ENCODE measurements at regions not wholly inside any gene's neighbourhood (a gene's known extent, or its start where the extent isn't known, plus 50 kb on each side); places are given as distances from the start of the nearest gene placed in this dataset.

DNA sequence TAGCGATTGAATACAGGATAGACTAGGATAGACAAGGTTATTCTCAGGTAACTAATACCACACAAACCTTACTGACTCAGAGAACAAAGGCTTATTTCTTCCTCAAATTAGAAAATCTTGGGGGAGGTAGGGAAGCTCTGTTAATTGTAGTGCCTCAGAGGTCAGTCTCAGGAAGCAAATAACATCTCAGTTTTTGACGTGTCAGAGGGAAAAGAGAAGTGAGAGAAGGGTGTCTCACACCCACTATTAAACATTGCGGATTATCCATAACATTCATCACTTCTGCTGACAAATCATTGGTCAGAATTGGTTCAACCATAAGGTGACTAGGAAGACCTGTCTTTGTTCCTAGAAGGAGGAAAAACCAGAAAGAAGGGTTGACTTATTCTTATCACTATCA is 579.4 kb upstream of the MIR17HG start:
- no peaks in the 10 kb centered on the region for H3K27me3 ChIP-seq
- ATAC-seq: no peak
- no peaks in the 10 kb centered on the region for H3K36me3 ChIP-seq
- WGBS, 2 donors (ENCODE audit: low coverage in 1 of 2): 79 to 86% methylated on average over 1 to 3 of the region's 3 CpGs
- H3K9me3 ChIP-seq: no peaks in the 10 kb centered on the region
- no peak overlapping the region for H3K4me3 ChIP-seq
- TF ChIP-seq EP300 (IDR thresholded peaks at IDR 0.05) (no peak), POLR2A (IDR thresholded peaks at IDR 0.05) (no peak), POLR2AphosphoS5 (IDR thresholded peaks at IDR 0.05) (no peak)
- TF ChIP-seq, protein P1, sequence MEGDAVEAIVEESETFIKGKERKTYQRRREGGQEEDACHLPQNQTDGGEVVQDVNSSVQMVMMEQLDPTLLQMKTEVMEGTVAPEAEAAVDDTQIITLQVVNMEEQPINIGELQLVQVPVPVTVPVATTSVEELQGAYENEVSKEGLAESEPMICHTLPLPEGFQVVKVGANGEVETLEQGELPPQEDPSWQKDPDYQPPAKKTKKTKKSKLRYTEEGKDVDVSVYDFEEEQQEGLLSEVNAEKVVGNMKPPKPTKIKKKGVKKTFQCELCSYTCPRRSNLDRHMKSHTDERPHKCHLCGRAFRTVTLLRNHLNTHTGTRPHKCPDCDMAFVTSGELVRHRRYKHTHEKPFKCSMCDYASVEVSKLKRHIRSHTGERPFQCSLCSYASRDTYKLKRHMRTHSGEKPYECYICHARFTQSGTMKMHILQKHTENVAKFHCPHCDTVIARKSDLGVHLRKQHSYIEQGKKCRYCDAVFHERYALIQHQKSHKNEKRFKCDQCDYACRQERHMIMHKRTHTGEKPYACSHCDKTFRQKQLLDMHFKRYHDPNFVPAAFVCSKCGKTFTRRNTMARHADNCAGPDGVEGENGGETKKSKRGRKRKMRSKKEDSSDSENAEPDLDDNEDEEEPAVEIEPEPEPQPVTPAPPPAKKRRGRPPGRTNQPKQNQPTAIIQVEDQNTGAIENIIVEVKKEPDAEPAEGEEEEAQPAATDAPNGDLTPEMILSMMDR (IDR thresholded peaks at IDR 0.05): no peak
- H3K4me1 ChIP-seq: no peaks in the 10 kb centered on the region
- H3K27ac ChIP-seq: no peak overlapping the region

DNA sequence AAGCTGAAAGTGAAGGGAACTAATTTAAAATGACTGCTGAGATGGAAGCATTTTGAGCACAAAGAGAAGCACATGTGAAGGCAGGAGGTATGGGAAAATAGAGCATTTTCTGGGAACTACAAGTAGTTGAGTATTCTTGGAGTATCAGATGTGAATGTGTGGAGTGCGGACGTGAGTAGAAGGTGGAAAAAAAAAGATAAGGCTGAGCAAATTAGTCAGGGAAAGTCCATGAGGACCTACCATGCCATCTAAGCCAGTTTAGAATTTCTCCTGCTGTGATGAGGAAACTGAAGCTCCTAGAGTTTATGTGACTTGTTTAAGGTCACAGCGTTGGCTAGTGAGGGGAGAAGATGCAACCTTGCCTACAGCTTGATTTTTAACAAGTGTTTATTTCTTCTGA is 578.1 kb upstream of the MIR17HG start:
- no peak for ATAC-seq
- WGBS, 2 donors (ENCODE audit: low coverage in 1 of 2): 77 to 83% methylated on average over 3 of the region's 3 CpGs
- no peaks in the 10 kb centered on the region for H3K9me3 ChIP-seq
- no peak for TF ChIP-seq EP300 (IDR thresholded peaks at IDR 0.05)
- TF ChIP-seq, protein P1 (IDR thresholded peaks at IDR 0.05): no peak
- TF ChIP-seq POLR2A (IDR thresholded peaks at IDR 0.05): no peak
- TF ChIP-seq POLR2AphosphoS5 (IDR thresholded peaks at IDR 0.05): no peak
- no peak overlapping the region for H3K4me3 ChIP-seq
- H3K27me3 ChIP-seq: no peaks in the 10 kb centered on the region
- H3K4me1 ChIP-seq: no peaks in the 10 kb centered on the region
- no peaks in the 10 kb centered on the region for H3K36me3 ChIP-seq
- H3K27ac ChIP-seq: no peak overlapping the region

DNA sequence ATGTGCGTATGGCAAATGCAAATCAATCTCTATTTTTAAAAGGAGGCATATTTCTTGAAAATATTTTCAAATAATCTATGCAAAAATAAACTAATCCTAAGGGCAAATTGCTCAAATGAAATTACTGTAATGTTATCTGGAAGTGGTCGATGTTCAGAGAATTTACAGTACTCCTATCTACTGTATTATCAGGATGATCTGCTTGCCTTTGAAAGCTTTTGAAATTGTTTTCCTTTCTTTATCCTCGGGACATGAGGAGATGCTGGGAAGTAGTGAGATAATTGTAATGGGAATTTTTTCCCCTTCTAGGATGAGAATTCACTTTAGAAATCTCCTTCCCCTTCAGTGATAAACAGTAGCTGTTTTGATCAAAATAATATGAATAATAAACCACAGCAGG is 577.2 kb upstream of the MIR17HG start:
- H3K36me3 ChIP-seq: no peaks in the 10 kb centered on the region
- 52 to 63% methylated on average over 3 of the region's 3 CpGs for WGBS, 2 donors (ENCODE audit: low coverage in 1 of 2)
- no peaks in the 10 kb centered on the region for H3K4me1 ChIP-seq
- H3K27me3 ChIP-seq: no peaks in the 10 kb centered on the region
- no peak for ATAC-seq
- no peaks in the 10 kb centered on the region for H3K9me3 ChIP-seq
- no peak overlapping the region for H3K27ac ChIP-seq
- no peak overlapping the region for H3K4me3 ChIP-seq
- no peak for TF ChIP-seq EP300 (IDR thresholded peaks at IDR 0.05)
- no peak for TF ChIP-seq POLR2AphosphoS5 (IDR thresholded peaks at IDR 0.05)

DNA sequence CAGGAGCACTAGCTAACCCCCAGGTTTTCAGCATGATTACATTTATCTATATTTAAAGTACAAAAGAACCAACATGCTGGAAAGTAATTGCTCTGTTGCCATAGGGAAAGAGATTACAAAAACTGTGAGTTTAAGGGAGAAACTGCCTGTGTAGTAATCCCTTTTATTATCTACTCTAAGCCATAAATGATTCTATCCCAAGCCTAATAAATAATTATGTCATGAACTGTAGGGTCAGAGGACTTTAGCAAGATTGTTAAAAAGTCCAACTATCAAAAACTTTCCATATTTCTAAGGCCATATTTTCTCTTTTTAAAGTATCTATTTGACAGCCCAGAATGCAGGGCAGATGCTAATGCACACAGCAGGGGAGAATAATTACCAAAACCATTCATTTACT is 573.8 kb upstream of the MIR17HG start:
- TF ChIP-seq EP300 (IDR thresholded peaks at IDR 0.05): no peak
- TF ChIP-seq, protein P1 (IDR thresholded peaks at IDR 0.05): no peak
- TF ChIP-seq POLR2A (IDR thresholded peaks at IDR 0.05): no peak
- TF ChIP-seq POLR2AphosphoS5 (IDR thresholded peaks at IDR 0.05): no peak
- Histone ChIP-seq H3K27ac (no peak overlapping the region), H3K4me1 (no peaks in the 10 kb centered on the region), H3K9me3 (no peaks in the 10 kb centered on the region), H3K27me3 (no peaks in the 10 kb centered on the region), H3K36me3 (no peaks in the 10 kb centered on the region), H3K4me3 (no peak overlapping the region)
- no peak for ATAC-seq

DNA sequence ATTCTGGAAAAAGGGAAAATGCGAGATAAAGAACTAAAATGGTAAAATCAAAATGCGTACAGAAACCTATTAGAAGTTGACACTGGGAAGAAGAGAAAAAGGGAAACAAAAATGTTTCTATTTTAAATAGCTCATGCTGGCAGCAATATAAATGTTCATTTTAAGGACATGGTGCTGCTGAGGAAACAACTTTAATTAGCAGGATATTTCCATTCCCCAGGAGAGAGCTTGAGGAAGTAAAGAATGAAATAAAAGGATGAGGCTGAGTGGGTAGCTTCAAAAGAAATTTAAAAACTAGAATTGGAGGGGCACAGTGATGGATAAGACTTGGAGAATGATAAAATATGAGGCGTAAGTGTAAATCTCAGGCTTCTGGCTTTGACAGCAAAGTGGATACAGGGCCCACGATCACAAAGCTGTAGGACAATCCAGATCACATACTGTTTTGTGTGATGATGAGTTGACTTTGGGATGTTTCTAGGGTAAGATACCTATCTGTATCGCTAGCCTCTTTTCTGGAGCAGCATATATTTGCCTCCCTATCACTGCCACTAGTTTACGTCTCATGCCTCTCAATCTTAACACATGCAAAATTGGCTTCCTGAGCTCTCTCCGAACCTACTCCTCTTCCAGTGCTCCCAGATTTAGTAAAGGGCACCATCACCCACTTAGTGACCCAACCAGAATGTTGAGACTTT is 571.3 kb upstream of the MIR17HG start:
- no peak for ATAC-seq

More for the DNA sequence above, 571.3 kb upstream of the MIR17HG start:
- TF ChIP-seq, protein P1 (IDR thresholded peaks at IDR 0.05): no peak
- no peak for TF ChIP-seq POLR2AphosphoS5 (IDR thresholded peaks at IDR 0.05)
- no peak for TF ChIP-seq POLR2A (IDR thresholded peaks at IDR 0.05)
- TF ChIP-seq EP300 (IDR thresholded peaks at IDR 0.05): no peak
- H3K36me3 ChIP-seq: no peaks in the 10 kb centered on the region
- H3K4me1 ChIP-seq: no peaks in the 10 kb centered on the region
- no peak overlapping the region for H3K4me3 ChIP-seq
- H3K27ac ChIP-seq: no peak overlapping the region
- no peaks in the 10 kb centered on the region for H3K27me3 ChIP-seq
- WGBS, 2 donors (ENCODE audit: low coverage in 1 of 2): 85 to 87% methylated on average over 6 to 7 of the region's 7 CpGs
- no peaks in the 10 kb centered on the region for H3K9me3 ChIP-seq

Data from gastroesophageal sphincter (tissue), 4 donors.